Adrenal gland (tissue), 9 donors: ENCODE measurements at regions not wholly inside any gene's neighbourhood (a gene's known extent, or its start where the extent isn't known, plus 50 kb on each side); places are given as distances from the start of the nearest gene placed in this dataset.

Experiments
- DNase-seq, 7 donors: peaks; one replicate each; pipeline ENCODE4 v3.0.0-alpha.2; 2019 to 2020
- H3K27ac ChIP-seq, 5 donors: fragments of 200-600 bp; sonication (generic) in 4 of 5; 1 replicate in 3 of 5; 2 replicates in 2 of 5; pipeline versions ENCODE4 v1.5.1 to v1.8.0; 2016 to 2020; ENCODE audit warnings: mild to moderate bottlenecking in 1 of 5
- H3K27me3 ChIP-seq: fragments of 200-600 bp; 2 replicates; pipeline ENCODE4 v1.8.0; 2021
- H3K36me3 ChIP-seq, 2 donors: fragments of 200-600 bp; replicated peaks in 1 of 2; 1 replicate in 1 of 2; 2 replicates in 1 of 2; pipeline versions ENCODE4 v1.5.1 to v1.8.0; 2018 to 2022
- H3K4me1 ChIP-seq, 2 donors: fragments of 200-600 bp; replicated peaks in 1 of 2; 1 replicate in 1 of 2; 2 replicates in 1 of 2; pipeline versions ENCODE4 v1.5.1 to v1.8.0; 2018 to 2021
- H3K4me3 ChIP-seq, 4 donors: fragments of 200-600 bp; sonication (generic) in 3 of 4; one replicate each; pipeline ENCODE4 v1.5.1; 2016 to 2018
- H3K9me3 ChIP-seq, 3 donors: fragments of 200-600 bp; sonication (generic) in 1 of 3; replicated peaks in 1 of 3; 1 replicate in 2 of 3; 2 replicates in 1 of 3; pipeline versions ENCODE4 v1.5.1 to v1.8.0; 2016 to 2021
- POLR2A ChIP-seq, 2 donors: fragments of 450-650 bp; IDR thresholded peaks; one replicate each; pipeline ENCODE4 v1.6.1; 2017; ENCODE audit warnings: antibody characterized with exemption in 2 of 2, mild to moderate bottlenecking in 2 of 2, moderate library complexity in 1 of 2
- WGBS, 4 donors: extraction: QIAGEN DNeasy Blood & Tissue Kit in 2 of 4; methylation state at CpG; one replicate each; pipeline versions ENCODE4 v1.1.5 to v1.1.7; 2013 to 2017; 5-methylcytosine and 5-hydroxymethylcytosine counted together
- intact Hi-C, 2 donors: fragments of 100-400 bp; cut with DNase I; formaldehyde crosslinking; loops; one replicate each; pipeline versions ENCODE4 v1.14.1 to v1.15.0; 2022 to 2023
- TF ChIP-seq, protein P1 (sequence below), 6 experiments: fragments of 450-650 bp in 4 of 6; fragments of 200-600 bp in 2 of 6; sonication (generic) in 1 of 6; IDR thresholded peaks; 1 replicate in 5 of 6; 2 replicates in 1 of 6; pipeline versions ENCODE4 v1.5.1 to v1.8.0; 2016 to 2021; ENCODE audit warnings: antibody characterized with exemption in 6 of 6, mild to moderate bottlenecking in 2 of 6, moderate library complexity in 1 of 6
- donor health status: healthy with polysubstance abuse.
- donor health status: Bipolar disorder and iron deficiency.
- donor health status: DM: yes; HTN: yes; CAD: no.
- donor health status: DM: no; HTN: no; CAD: no.
- donor health status: DM: no; HTN: no; CAD: no.

DNA sequence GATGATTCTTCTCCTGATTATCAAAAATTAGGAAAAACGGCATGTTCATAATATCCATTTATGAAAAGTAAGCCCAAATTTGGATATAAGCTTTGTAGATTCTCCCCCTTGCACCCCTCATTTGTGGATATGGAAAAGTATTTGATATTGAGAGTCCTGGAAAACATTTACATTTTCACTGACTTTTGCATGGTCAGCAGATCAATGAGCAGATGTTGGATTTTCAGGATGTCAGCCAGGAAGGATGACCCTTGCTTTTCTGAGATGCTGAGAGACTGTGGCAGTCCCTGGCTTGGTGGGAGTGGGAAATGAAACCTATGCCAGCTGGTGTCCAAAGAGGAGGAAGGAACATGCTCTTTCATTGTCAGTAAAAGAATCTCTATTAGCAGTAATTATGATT lies 410.8 kb downstream of the DMAC1 start:
- intact Hi-C loops, result no loop called here
- DNase-seq, result no peak
- Histone ChIP-seq H3K4me1 (no peaks in the 10 kb centered on the region), H3K27ac (no peak overlapping the region), H3K9me3 (no peaks in the 10 kb centered on the region), H3K36me3 (no peaks in the 10 kb centered on the region), H3K27me3 (no peaks in the 10 kb centered on the region), H3K4me3 (no peak overlapping the region)
- WGBS, 4 donors, result 76 to 96% (median 89%) methylated on average over 1 of the region's 1 CpG
- no peak for TF ChIP-seq POLR2A (IDR thresholded peaks at IDR 0.05)
- TF ChIP-seq, protein P1, sequence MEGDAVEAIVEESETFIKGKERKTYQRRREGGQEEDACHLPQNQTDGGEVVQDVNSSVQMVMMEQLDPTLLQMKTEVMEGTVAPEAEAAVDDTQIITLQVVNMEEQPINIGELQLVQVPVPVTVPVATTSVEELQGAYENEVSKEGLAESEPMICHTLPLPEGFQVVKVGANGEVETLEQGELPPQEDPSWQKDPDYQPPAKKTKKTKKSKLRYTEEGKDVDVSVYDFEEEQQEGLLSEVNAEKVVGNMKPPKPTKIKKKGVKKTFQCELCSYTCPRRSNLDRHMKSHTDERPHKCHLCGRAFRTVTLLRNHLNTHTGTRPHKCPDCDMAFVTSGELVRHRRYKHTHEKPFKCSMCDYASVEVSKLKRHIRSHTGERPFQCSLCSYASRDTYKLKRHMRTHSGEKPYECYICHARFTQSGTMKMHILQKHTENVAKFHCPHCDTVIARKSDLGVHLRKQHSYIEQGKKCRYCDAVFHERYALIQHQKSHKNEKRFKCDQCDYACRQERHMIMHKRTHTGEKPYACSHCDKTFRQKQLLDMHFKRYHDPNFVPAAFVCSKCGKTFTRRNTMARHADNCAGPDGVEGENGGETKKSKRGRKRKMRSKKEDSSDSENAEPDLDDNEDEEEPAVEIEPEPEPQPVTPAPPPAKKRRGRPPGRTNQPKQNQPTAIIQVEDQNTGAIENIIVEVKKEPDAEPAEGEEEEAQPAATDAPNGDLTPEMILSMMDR (IDR thresholded peaks at IDR 0.05), result no peak

DNA sequence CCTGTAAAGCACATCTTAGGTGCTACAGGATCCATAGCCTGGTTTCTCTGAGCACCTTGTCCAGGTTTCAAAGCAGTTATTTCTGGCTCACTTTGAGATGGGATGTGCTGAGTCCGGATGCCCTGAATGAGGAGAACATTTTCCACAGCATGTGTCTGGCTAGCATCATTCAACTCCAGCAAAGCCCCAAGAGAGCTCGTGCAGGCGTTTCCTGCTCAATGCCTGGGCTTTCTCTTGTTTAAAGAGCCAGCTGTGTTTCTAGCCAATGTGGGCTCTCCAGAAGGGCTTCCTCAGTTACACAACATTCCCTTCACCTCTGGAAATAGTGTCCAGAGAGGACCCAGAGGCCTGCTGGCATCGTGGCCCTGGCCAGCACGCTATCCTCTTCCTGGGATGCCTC lies 411.7 kb downstream of the DMAC1 start:
- H3K4me3 ChIP-seq, result no peak overlapping the region
- intact Hi-C loops, result no loop called here
- no peak for DNase-seq
- H3K9me3 ChIP-seq, result no peaks in the 10 kb centered on the region
- H3K4me1 ChIP-seq, result no peaks in the 10 kb centered on the region
- WGBS, 4 donors, result 44 to 61% (median 46%) methylated on average over 5 of the region's 5 CpGs
- H3K27me3 ChIP-seq, result no peaks in the 10 kb centered on the region
- H3K27ac ChIP-seq, result no peak overlapping the region
- TF ChIP-seq, protein P1 (IDR thresholded peaks at IDR 0.05), result no peak
- TF ChIP-seq POLR2A (IDR thresholded peaks at IDR 0.05), result no peak
- no peaks in the 10 kb centered on the region for H3K36me3 ChIP-seq

DNA sequence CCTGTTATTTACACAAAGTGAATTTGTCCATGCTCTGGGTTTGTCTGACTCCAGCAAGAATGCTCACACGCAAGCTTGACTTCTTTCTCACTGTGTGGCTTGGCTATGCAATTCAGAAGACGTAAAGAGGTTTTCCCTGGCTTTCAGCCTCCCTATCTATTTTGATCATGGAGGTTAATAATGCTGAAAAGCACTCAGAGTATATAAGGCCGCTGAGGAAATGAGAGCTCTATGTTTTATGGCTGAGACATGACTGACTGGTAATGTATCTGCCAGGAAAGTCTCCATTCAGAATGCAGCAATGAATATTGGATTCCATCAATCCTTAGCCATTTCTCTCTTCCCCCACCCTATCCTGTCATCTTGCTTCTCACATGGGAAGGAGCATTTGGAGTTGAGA lies 417.3 kb downstream of the DMAC1 start:
- Histone ChIP-seq H3K27me3 (no peaks in the 10 kb centered on the region), H3K4me3 (no peak overlapping the region), H3K36me3 (no peaks in the 10 kb centered on the region), H3K4me1 (no peaks in the 10 kb centered on the region), H3K27ac (no peak overlapping the region), H3K9me3 (no peaks in the 10 kb centered on the region)
- intact Hi-C loops, result no loop called here
- DNase-seq, result no peak
- 68 to 81% (median 74%) methylated on average over 3 of the region's 3 CpGs for WGBS, 4 donors
- TF ChIP-seq, protein P1 (IDR thresholded peaks at IDR 0.05), result no peak
- no peak for TF ChIP-seq POLR2A (IDR thresholded peaks at IDR 0.05)

DNA sequence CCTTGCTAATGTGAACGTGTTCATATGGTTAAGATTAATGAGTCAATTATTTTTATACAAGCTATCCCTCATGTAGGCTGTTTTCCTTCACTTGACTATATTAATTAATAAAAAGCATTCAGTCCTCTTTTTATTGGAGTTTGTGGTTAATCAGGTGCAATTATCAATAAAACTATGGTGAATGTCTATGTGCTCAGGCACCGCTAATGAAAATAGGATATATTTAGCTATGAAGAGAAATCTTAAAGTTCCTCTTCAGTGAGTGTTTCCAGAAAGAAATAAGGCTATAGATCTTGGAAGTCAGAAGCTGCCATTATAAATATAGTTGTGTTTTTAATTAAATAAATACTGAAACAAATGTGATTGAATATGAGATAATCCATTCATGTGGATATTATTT lies 422.1 kb downstream of the DMAC1 start:
- H3K4me3 ChIP-seq, result no peak overlapping the region
- 58 to 74% (median 63%) methylated on average over 2 of the region's 2 CpGs for whole genome bisulfite sequencing, 4 donors

More for the DNA sequence above, 422.1 kb downstream of the DMAC1 start:
- Histone ChIP-seq H3K4me1 (no peaks in the 10 kb centered on the region), H3K9me3 (no peaks in the 10 kb centered on the region), H3K27ac (no peak overlapping the region), H3K36me3 (no peaks in the 10 kb centered on the region), H3K27me3 (no peaks in the 10 kb centered on the region)
- no peak for DNase-seq
- TF ChIP-seq, protein P1 (IDR thresholded peaks at IDR 0.05), result no peak
- no peak for TF ChIP-seq POLR2A (IDR thresholded peaks at IDR 0.05)
- intact Hi-C loops, result no loop called here
